ENCODE measurements at regions not wholly inside any gene's neighbourhood (a gene's known extent, or its start where the extent isn't known, plus 50 kb on each side); places are given as distances from the start of the nearest gene placed in this dataset.

DNA sequence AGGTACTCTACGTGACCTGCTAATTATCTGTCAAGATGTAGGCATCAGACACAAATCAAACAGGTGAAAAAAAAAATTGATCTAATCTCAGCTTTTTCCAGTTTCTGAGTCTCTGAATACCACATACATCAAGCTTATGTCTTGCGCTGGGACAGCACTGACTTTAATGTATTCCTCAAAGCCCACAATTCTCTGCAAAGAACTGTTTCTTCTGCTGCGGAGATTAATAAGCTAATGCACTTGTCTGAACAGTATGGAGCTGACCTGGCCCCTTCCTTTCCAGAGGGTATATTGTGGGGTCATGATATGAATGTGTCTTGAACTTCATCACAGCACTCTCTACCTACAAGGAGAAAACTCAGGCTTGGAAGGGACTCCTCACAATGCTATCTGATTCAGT, 87.8 kb downstream of the FOXB1 start:
- no peak for TF ChIP-seq CTCF (IDR thresholded peaks at IDR 0.05; ENCODE audit: low read depth, low read length, missing control alignments)
- no peak overlapping the region for H3K4me3 ChIP-seq (replicated peaks; ENCODE audit: low read depth, low read length)
- no peak for DNase-seq (ENCODE audit: extremely low read depth, low read depth)

GRCh38 chr15:60093273-60094067, 89.4 kb downstream of the FOXB1 start:
- DNase-seq (ENCODE audit: extremely low read depth, low read depth): no peak
- H3K4me3 ChIP-seq (replicated peaks; ENCODE audit: low read depth, low read length): no peak overlapping the region
- TF ChIP-seq CTCF (IDR thresholded peaks at IDR 0.05; ENCODE audit: low read depth, low read length, missing control alignments): no peak

DNA sequence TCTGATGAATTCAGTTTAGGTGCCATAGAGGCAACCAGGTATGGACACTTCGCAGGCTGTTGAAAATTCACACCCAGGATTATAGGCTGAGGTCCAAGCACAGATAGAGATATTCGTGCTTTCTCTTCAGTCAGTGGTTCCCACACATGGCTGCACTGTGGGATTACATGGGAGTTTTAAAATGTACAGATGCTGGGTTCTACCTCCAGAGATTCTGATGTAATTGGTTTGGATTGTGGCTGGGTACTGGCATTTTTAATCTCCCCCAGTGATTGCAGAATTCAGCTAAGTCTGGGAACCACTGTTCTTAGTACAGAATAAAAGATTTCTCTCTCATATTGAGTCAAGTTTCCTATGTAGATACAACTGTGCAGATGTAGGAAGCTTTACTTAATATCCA, 91.6 kb downstream of the FOXB1 start:
- no peak overlapping the region for H3K4me3 ChIP-seq (replicated peaks; ENCODE audit: low read depth, low read length)
- no peak for DNase-seq (ENCODE audit: extremely low read depth, low read depth)
- TF ChIP-seq CTCF (IDR thresholded peaks at IDR 0.05; ENCODE audit: low read depth, low read length, missing control alignments): no peak

GRCh38 chr15:60096157-60096556, 92.0 kb downstream of the FOXB1 start:
- no peak for DNase-seq (ENCODE audit: extremely low read depth, low read depth)
- H3K4me3 ChIP-seq (replicated peaks; ENCODE audit: low read depth, low read length): no peak overlapping the region
- TF ChIP-seq CTCF (IDR thresholded peaks at IDR 0.05; ENCODE audit: low read depth, low read length, missing control alignments): no peak

DNA sequence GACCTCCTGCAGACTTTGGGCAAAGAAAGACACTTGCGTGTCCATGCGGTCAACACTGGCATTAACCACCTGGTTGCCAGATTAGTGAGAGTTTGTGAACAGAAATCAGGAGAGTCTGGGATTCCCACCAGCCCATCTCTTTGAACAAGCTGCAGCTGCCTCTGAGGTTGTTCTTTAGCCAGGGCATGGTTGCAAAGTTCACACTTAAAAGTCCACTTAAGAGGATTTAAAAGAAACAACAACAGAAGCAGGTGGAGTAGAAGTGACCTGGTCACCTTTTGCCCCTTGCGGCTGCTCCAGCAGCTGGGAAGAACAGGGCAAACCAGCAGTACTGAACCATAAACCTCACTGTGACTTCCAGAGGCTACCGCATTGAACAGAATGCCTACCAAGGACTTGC, 97.3 kb downstream of the FOXB1 start:
- no peak for DNase-seq (ENCODE audit: extremely low read depth, low read depth)
- no peak overlapping the region for H3K4me3 ChIP-seq (replicated peaks; ENCODE audit: low read depth, low read length)
- TF ChIP-seq CTCF (IDR thresholded peaks at IDR 0.05; ENCODE audit: low read depth, low read length, missing control alignments): no peak

GRCh38 chr15:60102748-60103147, 98.6 kb downstream of the FOXB1 start:
- no peak for TF ChIP-seq CTCF (IDR thresholded peaks at IDR 0.05; ENCODE audit: low read depth, low read length, missing control alignments)
- DNase-seq (ENCODE audit: extremely low read depth, low read depth): no peak

DNA sequence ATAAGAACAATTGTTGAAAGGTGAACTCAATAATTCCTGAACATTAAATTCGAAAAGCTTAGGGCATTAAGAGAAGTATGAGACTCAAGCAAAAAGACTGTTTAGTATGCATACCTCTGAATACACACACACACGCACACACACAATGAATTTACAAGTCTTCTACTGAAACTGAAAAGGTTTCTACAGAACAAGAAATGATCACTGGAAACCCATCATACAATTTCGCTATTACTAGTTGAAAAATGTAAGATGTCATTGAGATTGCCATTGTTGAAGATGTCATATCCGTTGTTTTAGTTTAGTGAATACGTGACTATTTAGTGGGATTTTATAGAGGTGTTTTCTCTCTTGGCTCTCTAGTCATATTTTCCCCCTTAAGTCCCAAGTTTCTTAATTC, 106.8 kb downstream of the FOXB1 start:
- H3K4me3 ChIP-seq (replicated peaks; ENCODE audit: low read depth, low read length): no peak overlapping the region
- TF ChIP-seq CTCF (IDR thresholded peaks at IDR 0.05; ENCODE audit: low read depth, low read length, missing control alignments): no peak
- DNase-seq (ENCODE audit: extremely low read depth, low read depth): no peak

More at GRCh38 chr15:60102748-60103147, 98.6 kb downstream of the FOXB1 start:
- H3K4me3 ChIP-seq (replicated peaks; ENCODE audit: low read depth, low read length): no peak overlapping the region

Measured in HFF-Myc (cell line).